Activated effector memory CD4-positive, alpha-beta T cell treated with anti-CD3 and anti-CD28 coated beads, Interleukin-2, amount 50 U/mL, for 16 hours (primary cell): ENCODE measurements at regions not wholly inside any gene's neighbourhood (a gene's known extent, or its start where the extent isn't known, plus 50 kb on each side); places are given as distances from the start of the nearest gene placed in this dataset.

Source experiments
- DNase-seq: peaks from one replicate; pipeline ENCODE4 v3.0.0-alpha.2; 2020

DNA sequence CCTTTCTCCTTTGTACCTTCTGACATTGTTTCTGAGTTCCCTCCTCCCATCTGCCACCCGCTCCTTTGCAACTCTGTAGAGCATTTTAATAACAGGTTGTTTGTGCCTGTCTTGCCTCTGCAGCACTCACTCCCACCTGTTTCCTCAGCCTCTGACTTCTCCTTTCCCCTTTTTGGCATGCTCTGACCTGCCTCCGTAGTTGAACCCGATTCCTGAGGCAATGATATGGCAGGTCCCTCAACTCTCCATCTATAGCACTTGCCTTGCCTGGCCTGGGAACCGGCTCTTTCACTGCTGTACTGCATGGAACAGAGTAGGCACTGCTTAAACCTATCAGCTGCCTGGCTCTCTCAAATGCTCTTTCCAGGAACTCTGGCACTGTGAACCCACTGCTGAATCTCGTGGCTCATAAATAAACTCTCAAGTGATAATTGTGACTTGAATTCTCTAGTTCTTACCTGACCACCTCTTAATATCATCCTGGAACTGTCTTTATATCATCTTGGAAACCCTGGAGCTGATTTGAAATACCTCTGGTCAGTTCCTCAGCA, 50.3 kb downstream of the UTRN start:
- DNase-seq: no peak

DNA sequence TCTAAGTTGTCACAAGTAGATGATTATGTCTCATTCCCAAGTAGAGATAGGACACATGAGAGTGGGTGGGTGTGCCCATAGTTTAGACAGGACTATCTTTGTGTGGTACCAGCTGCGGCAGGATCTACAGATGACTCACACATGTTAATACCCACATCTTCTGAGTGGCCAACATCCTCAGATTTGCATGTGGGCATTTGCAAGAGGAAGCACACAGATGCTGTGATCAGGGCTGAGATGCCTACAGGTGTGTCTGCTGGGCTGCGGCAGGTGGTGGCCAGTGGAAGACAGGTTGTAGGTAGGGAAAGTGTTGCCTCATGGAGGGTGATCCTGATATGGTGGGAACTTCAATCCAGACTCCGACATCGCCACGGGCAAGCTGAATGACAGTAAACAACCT, 50.8 kb downstream of the UTRN start:
- DNase-seq: peak; percentile 69

DNA sequence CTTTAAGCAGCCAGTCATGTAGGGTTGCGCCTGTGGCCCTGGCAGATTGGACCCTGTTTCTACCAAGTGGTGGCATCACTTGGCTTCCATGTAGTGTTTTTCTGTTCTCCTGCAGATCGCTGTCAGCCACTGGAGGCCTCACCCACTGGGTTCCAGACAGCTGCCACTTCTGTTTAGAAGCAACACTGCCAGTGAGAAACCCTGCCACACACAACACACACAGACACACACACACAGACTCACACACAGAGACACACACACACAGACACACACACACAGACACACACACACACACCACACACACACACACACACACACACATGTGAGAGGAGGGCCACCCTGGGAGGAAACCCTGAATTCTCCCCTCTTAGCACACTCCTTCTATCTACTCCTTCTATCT, 51.8 kb downstream of the UTRN start:
- DNase-seq: no peak

DNA sequence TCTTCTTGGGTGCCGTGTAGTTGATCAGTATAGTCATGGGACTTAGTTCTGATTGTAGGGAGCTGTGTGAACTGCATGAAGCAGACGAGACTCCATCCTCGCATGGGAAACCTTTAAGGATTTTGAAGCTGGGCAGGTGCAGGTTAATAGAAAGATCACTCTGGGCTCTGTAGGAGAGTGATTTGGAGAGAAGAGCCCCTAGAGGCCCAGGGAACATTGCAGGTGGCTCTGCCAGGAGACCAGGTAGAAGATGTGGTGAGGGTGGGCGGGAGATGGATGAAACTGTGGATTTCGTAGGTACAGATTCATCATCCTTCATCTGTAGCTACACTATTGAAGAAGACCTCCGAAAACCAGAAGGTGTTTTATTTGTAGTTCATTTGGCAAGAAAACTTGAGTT, 53.3 kb downstream of the UTRN start:
- no peak for DNase-seq

DNA sequence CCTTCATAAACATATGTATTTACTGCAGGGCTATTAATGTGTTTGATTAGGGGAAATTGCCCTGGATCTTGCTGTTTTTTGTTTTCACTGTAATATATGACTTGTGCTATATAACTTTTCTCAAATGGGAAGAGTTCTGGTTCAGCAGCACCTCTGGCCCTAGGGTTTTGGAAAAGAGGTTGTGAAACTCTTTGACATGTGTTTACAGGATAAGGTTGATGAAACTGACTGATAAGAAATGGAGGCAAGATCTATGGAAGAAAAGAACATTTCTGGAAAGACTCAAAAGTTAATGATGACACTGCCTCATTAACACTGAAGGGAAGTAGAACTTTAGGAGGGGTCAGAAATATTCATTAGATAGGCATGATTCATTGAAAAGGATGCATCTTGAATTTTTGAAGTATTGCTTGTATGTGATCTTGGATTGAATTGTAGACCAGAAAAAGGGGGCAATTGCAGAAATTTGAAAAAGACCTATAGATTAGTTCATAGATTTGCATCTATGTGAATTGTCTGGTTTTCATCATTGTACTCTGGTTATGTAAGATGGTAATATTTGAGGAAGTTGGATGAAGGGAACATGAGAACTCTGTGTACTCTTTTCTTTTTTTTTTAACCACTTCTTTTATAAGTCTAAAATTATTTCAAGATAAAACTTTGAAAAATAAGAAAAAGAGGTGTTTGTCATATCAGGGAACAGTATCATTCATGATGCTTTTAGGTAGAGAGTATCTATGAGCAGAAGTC, 54.0 kb downstream of the UTRN start:
- DNase-seq: no peak

DNA sequence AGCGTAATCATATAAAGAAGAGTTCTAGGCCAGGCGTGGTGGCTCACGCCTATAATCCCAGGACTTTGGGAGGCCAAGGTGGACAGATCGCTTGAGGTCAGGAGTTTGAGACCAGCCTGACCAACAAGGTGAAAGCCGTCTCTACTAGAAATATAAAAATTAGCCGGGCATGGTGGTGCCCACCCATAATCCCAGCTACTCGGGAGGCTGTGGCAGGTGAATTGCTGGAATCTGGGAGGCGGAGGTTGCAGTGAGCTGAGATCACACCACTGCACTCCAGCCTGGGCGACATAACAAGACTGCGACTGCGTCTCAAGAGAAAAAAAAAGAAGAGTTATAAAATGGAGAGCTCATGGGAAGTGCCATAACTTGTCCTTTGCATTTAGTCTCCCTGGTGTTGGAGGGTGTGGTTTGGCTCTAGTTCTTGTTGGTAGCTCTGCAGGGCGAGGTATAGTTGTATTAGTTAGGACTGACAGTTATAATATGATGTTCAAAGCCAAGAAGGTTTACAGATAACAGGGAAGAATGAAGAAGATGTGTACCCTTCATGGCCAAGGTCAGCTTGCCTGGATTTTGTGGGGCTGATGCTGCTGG, 54.8 kb downstream of the UTRN start:
- no peak for DNase-seq

DNA sequence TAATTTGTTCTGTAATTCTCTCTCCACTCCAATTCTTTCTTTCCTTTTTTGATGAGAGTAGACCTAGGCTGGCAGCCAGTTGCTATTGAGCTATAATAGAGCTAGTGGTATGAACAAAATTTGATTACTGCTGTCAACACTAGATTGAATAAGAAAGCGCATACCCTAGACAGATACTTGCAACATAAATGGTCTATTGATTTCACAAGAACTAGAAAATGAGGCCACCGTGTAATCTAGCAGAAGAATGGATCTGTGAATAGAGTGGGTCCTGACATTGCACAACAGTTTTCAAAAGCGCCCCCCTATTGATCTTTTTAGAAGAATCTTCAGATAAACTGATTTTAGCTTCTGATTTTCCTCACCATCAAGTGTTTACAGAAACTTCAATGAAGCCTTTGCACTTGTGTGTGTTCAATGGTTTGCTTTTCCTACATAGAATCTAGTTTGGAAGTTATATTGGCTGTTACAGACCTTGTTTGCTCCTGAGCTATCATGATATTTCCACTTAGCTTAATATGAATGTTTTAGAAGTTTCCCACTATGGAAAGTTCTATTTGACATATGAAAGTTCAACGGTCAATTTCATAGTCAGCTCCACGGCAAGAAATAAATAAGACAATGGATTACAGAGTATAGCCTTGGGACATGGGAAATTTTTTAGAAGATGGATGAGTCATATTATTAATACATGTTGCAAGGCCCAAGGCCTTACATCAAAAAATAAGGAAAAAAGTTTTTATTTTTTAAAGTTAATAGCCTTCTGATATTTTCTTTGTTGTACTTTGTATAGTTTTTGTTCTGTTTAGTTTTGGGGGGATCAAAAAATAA, 55.6 kb downstream of the UTRN start:
- DNase-seq: no peak

DNA sequence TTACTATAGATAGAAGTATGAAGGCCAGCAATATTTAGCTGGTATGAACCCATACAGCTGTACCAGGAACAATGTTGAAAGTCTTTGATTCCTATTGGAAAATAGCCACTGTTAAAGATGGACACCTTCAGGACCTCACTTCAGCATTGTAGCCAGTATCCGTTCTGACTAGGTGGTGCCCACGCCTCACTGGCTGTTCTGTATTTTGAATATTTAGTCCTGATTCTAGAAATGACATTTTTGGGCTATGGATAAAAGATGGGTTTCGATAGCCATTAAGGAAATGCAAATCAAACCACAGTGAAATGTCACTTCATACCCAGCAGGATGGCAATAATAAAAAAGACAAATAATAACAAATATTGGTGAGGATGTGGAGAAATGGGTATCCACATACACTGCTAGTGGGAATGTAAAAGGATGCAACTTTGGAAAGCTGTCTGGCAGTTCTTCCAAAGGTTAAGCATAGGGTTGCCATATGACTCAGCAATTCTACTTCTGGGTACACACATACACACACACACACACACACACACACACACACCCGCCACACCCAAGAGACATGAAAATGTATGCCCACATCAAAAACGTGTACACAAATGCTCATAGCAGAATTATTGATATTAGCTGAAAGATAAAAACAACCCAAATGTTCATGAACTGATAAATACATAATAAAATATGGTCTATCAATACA, 56.8 kb downstream of the UTRN start:
- no peak for DNase-seq

DNA sequence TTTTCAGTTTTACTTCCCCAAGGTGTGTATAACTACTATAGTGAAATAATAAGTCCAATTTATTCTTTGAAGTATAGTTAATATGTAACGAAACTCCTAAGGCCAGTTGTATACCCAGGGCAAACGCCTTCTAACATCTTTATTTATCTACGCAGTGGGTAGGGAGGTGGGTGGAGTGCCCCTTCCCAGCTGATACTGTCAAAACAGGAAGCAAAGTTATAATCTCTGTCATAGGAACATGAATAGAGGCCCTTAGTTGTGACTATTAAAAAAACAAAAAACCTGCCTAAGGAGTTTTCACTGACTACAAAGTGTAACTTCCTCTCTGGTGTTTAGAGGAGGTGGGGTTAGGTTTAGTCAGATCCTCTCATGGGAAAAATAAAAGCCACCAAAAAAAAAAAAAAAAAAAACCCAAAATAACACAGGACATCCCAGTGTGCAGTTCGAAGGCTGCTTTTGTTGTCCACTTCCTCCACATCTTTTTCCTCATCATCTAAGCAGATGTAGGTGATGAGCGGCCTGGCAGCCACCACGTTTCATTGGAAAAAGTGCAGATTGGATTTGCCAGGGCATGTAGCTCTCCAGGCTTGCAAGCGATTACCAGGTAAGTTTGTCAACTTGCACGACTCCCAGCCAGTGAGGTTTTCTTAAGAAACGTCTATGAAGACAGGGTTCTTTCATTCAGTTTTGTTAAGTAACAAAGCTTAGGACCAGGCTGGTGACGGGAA, 58.7 kb downstream of the UTRN start:
- peak; percentile 78 for DNase-seq

DNA sequence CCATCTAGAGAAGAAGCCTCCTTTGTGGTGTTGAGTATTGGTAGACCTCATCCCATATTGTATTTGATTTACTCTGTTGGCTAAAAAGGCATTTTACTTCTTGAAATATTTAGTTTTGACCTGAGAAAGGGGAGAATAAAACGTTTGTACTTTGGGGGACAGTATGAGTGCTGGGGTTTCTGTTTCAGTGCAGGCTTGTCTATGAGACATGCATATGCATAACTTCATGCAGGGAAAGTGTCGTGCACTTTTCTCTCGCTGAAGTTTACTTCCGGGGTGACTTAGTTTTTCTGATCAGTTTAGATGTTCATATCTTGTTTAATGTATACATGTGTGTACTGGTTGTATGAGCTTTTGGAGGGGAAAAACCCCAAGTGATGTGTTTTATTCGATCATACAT, 59.5 kb downstream of the UTRN start:
- DNase-seq: no peak

DNA sequence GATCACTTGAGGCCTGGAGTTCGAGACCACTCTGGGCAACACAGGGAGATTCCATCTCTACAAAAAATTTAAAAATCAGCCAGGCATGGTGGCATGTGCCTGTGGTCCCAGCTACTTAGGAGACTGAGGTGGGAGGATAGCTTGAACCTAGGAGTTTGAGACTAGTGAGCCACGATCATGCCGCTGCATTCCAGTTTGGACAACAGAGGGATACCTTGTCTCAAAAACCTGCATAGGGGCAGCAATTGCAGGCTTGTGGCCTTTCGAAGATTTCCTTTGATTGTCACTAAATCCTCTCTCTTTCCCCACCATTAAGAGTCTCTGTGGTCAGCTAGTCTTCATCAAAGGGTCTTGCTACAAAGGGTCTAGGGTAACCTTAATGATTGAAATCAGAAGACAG, 60.3 kb downstream of the UTRN start:
- no peak for DNase-seq

DNA sequence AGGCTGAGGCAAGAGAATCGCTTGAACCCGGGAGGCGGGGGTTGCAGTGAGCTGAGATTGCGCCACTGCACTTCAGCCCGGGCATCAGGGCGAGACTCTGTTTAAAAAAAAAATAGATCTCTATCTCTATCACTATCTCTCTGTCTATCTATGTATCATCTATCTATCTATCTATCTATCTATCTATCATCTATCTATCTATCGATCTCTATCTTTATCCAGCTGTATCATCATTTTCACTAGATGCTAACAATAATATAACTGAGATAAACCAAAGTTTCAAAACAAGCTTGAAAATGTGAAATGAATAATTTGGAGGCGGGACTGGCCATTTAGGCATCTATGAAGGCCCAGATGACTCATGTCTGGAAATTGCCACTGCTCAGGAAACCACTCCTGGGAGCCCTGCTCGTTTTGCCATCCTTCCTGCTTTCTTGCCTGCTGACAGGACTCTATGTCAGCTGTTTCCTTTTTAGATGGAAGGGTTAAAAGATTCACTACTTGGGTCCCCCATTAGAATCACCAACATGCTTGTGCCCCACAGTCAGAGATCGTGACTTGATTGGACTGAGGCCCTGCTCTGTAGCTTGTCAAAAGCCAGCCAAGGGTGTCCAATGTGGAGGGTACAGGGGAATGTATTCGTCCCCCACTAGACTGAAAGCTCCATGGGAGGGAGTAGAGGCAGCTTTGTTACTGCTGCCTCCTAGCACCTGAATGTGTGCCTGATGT, 61.7 kb downstream of the UTRN start:
- DNase-seq: no peak

DNA sequence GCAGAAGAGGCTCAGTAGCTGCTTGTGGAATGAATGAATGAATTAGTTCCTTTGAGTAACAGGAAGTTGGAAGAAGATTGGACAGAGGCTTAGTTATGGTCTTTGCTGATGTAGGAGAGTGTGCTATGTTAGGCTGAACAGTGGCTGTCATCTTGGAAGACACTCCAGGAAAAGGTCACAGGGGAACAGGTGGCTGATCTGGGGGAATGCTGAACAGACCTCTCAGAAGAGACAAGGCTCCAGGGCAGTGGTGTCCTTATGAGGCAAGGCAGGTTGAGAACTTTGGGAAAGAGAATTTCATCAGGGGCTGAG, 62.3 kb downstream of the UTRN start:
- DNase-seq: no peak

DNA sequence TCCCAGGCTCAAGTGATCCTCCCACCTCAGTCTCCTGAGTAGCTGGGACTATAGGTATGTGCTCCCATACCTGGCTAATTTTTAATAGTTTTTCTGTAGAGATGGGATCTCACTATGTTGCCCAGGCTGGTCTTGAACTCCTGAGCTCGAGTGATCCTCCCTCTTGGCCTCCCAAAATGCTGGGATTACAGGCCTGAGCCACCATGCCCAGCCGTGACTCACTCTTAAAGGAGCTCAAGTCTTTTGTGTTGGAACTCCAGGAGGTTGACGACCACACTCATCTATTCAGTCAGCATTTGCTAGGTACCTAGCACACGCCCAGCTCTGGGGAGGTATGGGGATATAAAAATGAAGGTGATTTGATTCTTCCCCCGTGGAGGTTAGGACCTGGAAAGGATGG, 62.8 kb downstream of the UTRN start:
- no peak for DNase-seq

DNA sequence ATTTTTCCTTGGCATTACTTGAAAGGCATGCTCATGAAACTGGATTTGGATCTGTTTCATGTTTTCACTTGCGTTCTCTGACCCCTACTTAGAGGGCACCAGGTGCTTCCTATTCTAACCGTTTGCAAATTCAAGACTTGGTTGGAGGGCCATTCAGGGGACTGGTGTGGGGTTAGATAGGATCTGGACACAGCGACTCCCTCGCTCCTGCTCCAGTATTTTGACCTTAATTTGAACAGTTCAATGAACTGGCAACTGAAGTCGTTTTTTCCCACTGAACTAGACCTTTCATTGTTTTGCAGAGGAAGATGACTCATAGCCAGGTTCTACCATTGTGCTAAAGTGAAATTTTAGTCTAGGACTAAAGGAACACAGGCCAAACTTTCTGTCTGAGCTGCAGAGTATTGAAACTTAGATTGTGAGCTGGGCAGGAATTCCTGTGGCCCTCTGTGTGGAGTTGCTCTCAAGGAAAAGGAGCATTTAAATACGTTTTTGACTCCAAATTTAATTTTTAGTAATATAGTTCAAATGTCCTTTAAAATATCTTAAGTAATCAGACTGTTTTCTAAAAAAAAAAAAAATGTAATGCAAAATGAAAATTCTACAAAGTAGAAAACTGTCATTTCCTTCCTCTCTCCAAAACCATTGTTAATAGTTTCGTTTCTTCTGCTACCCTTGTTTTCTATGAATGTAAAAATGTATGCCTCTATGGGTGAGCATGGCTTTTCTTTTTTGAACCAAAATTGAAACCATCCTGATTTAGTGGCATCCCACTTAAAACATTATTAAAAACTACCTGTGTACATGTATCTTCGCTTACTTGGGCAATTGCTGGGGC, 64.8 kb downstream of the UTRN start:
- DNase-seq: no peak

DNA sequence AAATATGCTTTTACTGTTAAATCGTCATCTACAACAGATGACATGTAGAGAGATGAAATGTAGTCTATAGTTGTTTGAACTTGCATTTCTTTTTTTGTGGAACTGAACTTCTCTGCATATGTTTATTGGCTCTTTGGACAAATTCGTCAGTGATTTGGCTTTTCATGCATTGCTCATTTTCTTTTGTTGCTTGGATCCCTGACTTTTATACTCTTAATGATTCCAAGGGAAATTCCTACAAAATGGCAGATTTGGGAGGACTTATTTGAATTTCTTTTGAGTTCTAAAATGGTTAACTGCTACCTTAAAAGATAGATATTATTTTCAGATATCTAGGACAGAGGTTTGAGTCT, 65.4 kb downstream of the UTRN start:
- no peak for DNase-seq

DNA sequence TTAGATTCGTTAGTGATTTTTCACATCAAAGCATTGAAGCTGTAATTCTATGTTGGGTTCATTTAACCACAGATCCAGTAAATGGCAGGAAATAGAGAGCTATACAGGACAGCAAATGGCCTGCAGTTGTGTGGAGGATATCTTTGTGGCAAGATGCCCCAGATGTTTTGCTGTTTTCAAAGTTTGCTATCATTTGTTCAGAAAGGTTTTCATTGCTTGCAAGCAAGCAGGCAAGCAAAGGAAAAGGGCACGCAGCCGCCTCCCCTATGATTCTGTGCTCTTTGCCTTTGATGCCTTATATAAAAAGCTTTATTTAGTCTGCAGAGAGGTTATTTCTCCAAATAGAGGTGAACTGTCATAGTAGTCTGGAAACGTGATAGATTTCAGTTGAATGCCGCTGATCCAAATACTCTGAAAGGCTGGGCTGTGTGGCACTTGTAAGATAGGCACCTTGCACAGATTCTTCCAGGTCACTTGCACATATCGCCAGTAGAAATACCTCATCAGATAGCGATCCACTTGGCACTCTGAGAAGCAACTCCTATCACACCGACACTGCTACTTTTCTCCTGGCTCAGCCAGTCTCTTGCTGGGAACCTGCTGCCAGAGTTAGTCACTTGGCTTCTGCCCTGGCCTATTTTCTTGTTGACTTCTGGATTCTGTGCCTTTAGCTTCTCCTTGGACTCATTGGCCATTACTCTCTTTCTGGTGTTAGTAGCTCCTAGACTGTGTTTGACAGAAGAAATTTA, 66.4 kb downstream of the UTRN start:
- no peak for DNase-seq

DNA sequence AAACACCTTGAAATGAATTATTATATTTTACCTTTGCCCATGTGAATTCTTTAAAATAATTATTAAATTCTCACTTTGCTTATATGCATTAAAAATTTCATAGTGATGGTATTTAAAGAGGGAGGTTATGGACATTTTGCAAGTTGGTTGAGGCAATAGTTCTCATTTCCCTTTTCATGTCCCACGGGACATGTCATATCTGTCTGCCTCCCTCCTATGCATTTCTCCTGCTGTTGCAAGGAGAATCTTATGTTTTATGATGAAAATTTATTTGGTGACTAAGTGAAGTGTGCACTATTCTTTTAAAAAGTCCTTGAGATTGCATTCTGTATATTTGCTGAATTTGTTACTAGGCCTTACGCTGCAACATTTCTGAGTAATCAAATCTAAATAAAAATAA, 67.2 kb downstream of the UTRN start:
- DNase-seq: no peak

DNA sequence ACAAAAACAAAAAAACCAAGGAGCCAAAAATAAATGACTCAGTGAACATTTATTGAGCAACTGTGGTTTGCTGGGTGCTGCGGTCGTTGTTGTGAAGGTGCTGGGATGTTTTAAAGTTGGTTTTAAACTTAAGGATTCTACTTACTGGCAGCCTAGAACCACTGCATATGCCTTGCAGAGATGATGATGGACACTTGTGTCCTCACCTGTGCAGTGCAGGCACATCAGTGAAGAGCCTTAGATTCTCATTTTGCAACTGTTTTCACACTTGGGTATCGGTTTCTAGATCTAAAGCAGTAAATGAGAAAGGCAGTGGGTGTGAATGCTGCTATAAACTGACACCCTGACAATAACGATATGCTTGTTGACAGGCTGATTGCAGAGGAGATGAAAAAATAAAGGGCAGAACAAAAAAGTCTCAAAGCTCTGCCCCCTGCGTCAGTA, 68.8 kb downstream of the UTRN start:
- DNase-seq: no peak

DNA sequence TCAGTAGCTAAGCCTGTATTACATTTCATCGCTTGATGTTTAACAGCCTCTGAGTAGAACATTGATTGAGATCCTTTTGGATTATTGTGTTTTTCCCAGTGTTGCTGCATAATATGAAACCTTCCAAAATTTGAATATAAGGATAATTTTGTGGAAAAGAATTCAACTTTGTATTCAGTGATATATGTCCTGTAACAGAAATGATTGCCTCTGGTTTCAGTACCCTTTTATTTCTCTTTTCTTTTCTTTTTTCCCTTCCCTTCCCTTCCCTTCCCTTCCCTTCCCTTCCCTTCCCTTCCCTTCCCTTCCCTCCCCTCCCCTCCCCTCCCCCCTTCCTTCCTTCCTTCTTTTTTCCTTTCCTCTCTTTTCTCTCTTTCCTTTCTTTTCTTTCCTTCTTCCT, 74.6 kb downstream of the UTRN start:
- DNase-seq: no peak
